Fibroblast of villous mesenchyme (primary cell): ENCODE measurements at regions not wholly inside any gene's neighbourhood (a gene's known extent, or its start where the extent isn't known, plus 50 kb on each side); places are given as distances from the start of the nearest gene placed in this dataset.
A peak's percentile ranks its signal among the peaks of the same experiment; 100 is the strongest.

Source experiments
- DNase-seq: peaks from one replicate; pipeline ENCODE4 v3.0.0-alpha.2; 2010; ENCODE audit warnings: low read depth
- H3K4me3 ChIP-seq: 2 replicates; pipeline ENCODE4 v1.5.1; 2011; ENCODE audit warnings: low read depth, mild to moderate bottlenecking, low read length
- CTCF ChIP-seq: IDR thresholded peaks from 2 replicates; pipeline ENCODE4 v1.5.1; 2012; ENCODE audit warnings: low read depth, mild to moderate bottlenecking, low read length; ENCODE audit not compliant: insufficient read depth

GRCh38 chr5:35309365-35310130 is 79.3 kb upstream of the PRLR start:
- no peak overlapping the region for H3K4me3 ChIP-seq
- no peak for DNase-seq
- TF ChIP-seq CTCF, result no peak

GRCh38 chr5:35308421-35308820 is 78.1 kb upstream of the PRLR start:
- no peak for TF ChIP-seq CTCF
- H3K4me3 ChIP-seq, result no peak overlapping the region

GRCh38 chr5:35306716-35307365 is 76.6 kb upstream of the PRLR start:
- TF ChIP-seq CTCF, result no peak
- H3K4me3 ChIP-seq, result no peak overlapping the region
- peak; percentile 69 for DNase-seq

More at GRCh38 chr5:35308421-35308820, 78.1 kb upstream of the PRLR start:
- DNase-seq, result no peak

GRCh38 chr5:35305336-35306020 is 75.2 kb upstream of the PRLR start:
- no peak for DNase-seq
- no peak for TF ChIP-seq CTCF
- H3K4me3 ChIP-seq, result no peak overlapping the region

GRCh38 chr5:35304291-35304690 is 74.0 kb upstream of the PRLR start:
- DNase-seq, result no peak
- no peak overlapping the region for H3K4me3 ChIP-seq
- TF ChIP-seq CTCF, result no peak

- no peak for DNase-seq
- no peak for TF ChIP-seq CTCF
Observed at GRCh38 chr5:35303152-35303551, 72.9 kb upstream of the PRLR start.

More at GRCh38 chr5:35303152-35303551, 72.9 kb upstream of the PRLR start:
- no peak overlapping the region for H3K4me3 ChIP-seq
